ENCODE measurements at regions not wholly inside any gene's neighbourhood (a gene's known extent, or its start where the extent isn't known, plus 50 kb on each side); places are given as distances from the start of the nearest gene placed in this dataset.
"Not testable (repeated sequence)": the region's sequence is repeated elsewhere in the genome, so short reads cannot be mapped to it uniquely, and the experiment has no call there.

DNA sequence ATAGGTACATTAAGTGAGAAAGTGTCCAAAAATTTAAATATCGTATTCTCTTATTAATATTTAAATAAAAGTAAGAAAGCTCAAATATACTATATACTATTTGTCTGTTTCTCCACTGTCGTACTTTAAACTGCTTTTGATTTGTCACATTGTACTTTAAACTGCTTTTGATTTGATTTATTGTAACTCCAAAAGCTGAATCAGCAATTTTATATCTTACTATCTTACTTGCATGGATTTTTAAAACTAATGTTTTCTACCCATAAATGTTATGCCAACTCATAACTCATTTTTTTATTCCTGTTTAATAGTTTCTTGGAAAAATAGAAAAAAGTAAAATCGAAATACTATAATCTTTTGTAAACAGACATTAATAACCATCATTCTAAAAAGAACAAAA lies 1128.2 kb upstream of the ACVR2A start:
- DNase-seq (ENCODE audit: low read depth), result no peak
- TF ChIP-seq, protein P1, sequence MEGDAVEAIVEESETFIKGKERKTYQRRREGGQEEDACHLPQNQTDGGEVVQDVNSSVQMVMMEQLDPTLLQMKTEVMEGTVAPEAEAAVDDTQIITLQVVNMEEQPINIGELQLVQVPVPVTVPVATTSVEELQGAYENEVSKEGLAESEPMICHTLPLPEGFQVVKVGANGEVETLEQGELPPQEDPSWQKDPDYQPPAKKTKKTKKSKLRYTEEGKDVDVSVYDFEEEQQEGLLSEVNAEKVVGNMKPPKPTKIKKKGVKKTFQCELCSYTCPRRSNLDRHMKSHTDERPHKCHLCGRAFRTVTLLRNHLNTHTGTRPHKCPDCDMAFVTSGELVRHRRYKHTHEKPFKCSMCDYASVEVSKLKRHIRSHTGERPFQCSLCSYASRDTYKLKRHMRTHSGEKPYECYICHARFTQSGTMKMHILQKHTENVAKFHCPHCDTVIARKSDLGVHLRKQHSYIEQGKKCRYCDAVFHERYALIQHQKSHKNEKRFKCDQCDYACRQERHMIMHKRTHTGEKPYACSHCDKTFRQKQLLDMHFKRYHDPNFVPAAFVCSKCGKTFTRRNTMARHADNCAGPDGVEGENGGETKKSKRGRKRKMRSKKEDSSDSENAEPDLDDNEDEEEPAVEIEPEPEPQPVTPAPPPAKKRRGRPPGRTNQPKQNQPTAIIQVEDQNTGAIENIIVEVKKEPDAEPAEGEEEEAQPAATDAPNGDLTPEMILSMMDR (IDR thresholded peaks at IDR 0.05; ENCODE audit: control insufficient read depth, extremely low read depth, insufficient read depth), result no peak
- H3K4me3 ChIP-seq (ENCODE audit: low read depth, low read length), result no peak overlapping the region

DNA sequence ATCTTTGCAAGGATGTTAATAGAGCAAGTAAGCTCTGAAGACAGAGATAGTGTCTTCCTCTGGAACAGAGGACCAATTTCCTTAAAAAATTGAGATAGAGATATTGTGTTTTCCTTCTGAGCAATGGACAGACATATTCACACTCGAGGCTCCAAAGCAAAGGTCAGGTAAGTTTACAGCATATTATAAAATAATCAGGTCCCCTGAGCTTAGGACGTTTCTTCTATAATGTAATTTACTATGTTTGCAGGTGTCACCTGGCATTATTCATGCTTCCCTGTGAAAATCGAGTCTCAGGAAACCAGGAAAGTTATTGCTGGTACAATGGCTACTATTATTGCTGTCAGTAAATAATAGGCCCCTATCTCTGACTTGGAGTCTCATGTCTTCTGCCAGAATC lies 1135.8 kb upstream of the ACVR2A start:
- TF ChIP-seq, protein P1 (IDR thresholded peaks at IDR 0.05; ENCODE audit: control insufficient read depth, extremely low read depth, insufficient read depth), result no peak
- H3K4me3 ChIP-seq (ENCODE audit: low read depth, low read length), result no peak overlapping the region
- DNase-seq (ENCODE audit: low read depth), result no peak

DNA sequence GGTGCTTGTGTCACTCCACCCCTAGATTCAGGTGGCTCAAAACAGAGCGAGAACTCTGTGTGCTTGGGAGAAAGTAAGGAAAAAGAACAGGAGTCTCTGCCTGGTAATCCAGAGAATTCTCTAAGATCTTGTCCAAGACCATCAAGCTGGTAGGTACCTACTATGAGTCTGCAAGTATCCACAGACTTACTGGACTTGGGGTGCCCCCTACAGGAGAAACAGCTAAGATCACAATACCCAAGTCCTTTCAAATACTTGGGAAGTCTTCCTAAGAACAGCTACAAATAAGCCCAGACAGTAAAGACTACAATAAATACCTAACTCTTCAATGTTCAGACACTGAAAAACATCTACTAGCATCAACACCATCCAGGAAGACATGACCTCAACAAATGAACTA lies 1143.6 kb upstream of the ACVR2A start:
- DNase-seq (ENCODE audit: low read depth), result no peak
- H3K4me3 ChIP-seq (ENCODE audit: low read depth, low read length), result no peak overlapping the region
- TF ChIP-seq, protein P1 (IDR thresholded peaks at IDR 0.05; ENCODE audit: control insufficient read depth, extremely low read depth, insufficient read depth), result 0 out of 2 replicates have a peak, but pooled peaks have one; percentile 1

DNA sequence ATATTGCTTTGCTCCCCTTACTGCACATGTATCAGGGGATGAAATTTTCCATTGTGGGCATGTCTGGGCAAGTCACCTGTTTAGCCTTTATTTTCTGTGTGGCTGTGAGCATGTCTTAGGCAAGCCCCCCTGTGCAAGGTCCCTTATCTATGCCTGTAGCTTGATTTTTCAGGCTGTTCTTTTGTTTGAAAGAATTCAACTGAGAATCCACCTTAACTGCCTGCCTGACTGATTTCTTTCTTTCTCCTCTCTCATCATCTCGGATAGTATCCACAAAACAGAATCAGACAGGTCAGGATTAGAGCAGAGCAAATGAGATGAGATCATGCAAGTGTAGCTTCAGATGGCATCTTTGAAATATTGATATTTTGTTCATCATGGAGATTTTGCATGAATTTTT lies 1147.5 kb upstream of the ACVR2A start:
- no peak for DNase-seq (ENCODE audit: low read depth)
- TF ChIP-seq, protein P1 (IDR thresholded peaks at IDR 0.05; ENCODE audit: control insufficient read depth, extremely low read depth, insufficient read depth), result no peak
- no peak overlapping the region for H3K4me3 ChIP-seq (ENCODE audit: low read depth, low read length)

DNA sequence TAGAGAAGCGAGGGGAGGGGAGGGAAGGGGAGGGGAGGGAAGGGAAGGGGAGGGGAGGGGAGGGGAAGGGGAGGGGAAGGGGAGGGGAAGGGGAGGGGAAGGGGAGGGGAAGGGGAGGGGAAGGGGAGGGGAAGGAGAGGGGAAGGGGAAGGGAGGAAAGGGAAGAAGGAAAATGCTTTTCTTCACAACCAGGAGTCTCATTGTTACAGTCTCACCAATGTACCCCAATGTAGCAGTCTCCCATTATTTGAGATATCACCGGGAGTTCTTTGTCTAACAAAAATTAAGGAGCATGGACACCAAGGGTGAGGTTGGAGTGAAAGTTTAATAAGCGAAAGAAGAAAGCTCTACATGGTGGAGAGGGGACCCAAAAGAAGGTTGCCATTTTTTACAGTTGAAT lies 1148.0 kb upstream of the ACVR2A start:
- not testable (repeated sequence) for DNase-seq (ENCODE audit: low read depth); H3K4me3 ChIP-seq (ENCODE audit: low read depth, low read length)

DNA sequence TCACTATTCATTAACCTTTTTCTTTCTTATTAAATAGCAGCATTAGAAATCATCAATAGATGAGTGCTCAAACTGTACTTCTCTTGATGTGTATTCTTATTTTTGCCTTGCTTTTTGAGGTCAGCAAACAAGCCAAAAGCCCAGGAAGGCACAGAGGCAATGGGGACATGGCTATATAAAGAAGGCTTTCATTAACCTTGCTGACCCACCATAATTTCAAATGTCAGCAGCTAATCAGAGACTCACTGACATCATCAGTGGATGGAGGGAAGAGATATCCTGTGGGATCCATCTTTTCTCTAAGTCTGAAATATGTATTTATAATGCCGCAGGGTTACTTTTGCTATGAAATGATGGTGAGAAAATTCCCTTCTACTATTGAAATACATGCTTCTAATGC lies 1162.8 kb upstream of the ACVR2A start:
- no peak for DNase-seq (ENCODE audit: low read depth)
- TF ChIP-seq, protein P1 (IDR thresholded peaks at IDR 0.05; ENCODE audit: control insufficient read depth, extremely low read depth, insufficient read depth), result no peak
- no peak overlapping the region for H3K4me3 ChIP-seq (ENCODE audit: low read depth, low read length)

DNA sequence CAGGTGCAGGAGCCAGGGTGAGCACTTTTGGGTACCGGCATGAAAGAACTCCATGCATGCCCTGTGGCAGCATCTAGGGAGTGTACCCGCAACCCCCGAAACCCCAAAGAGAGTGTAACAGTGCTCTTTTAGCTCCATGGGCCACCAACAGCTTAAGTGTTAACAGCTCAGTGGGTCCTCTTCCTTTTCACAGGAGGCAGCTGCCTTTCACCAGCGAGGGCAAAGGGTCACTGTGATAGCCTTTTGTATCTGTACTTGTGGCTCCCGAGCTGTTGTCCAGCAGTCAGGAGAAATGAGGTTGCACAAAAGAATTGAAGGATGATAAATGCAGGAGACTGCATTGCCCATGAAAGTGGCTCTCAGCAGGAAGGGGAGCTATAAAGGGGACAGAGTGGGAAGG lies 1166.3 kb upstream of the ACVR2A start:
- H3K4me3 ChIP-seq (ENCODE audit: low read depth, low read length), result no peak overlapping the region
- DNase-seq (ENCODE audit: low read depth), result no peak
- TF ChIP-seq, protein P1 (IDR thresholded peaks at IDR 0.05; ENCODE audit: control insufficient read depth, extremely low read depth, insufficient read depth), result no peak
